Natural killer cell (primary cell): ENCODE measurements at regions not wholly inside any gene's neighbourhood (a gene's known extent, or its start where the extent isn't known, plus 50 kb on each side); places are given as distances from the start of the nearest gene placed in this dataset.

Experiments
- ATAC-seq, 3 donors: fragments of 150-1000 bp in 2 of 3; fragments of 200-7000 bp in 1 of 3; cut with Tn5 transposase; 1 replicate in 1 of 3; 2 replicates in 2 of 3; pipeline ENCODE4 v1.10.0; 2021; ENCODE audit warnings: mild to moderate bottlenecking in 2 of 3, moderate library complexity in 2 of 3
- DNase-seq, 2 donors: peaks; one replicate each; pipeline versions ENCODE4 v3.0.0 to v3.0.0-alpha.2; 2013 to 2021; ENCODE audit warnings: mixed read lengths in 1 of 2
- H3K27ac ChIP-seq: one replicate; pipeline ENCODE4 v1.5.1; 2013; ENCODE audit warnings: mild to moderate bottlenecking, low read length
- H3K27me3 ChIP-seq: one replicate; pipeline ENCODE4 v1.6.1; 2013; ENCODE audit warnings: low read length; ENCODE audit not compliant: control insufficient read depth, insufficient read depth
- H3K36me3 ChIP-seq: one replicate; pipeline ENCODE4 v1.6.1; 2013; ENCODE audit warnings: low read length; ENCODE audit not compliant: control insufficient read depth, insufficient read depth
- H3K4me1 ChIP-seq: one replicate; pipeline ENCODE4 v1.6.1; 2013; ENCODE audit warnings: low read length; ENCODE audit not compliant: control insufficient read depth, insufficient read depth
- H3K4me3 ChIP-seq: one replicate; pipeline ENCODE4 v1.5.1; 2013; ENCODE audit warnings: low read length
- H3K9me3 ChIP-seq: one replicate; pipeline ENCODE4 v1.6.1; 2013; ENCODE audit warnings: low read length; ENCODE audit not compliant: control insufficient read depth, insufficient read depth
- H3K27ac Mint-ChIP-seq, 2 donors: one replicate each; pipeline ENCODE4 v1.8.0; 2022; ENCODE audit warnings: mild to moderate bottlenecking in 2 of 2, mixed read lengths in 2 of 2, moderate library complexity in 1 of 2
- H3K27me3 Mint-ChIP-seq, 2 donors: one replicate each; pipeline ENCODE4 v1.8.0; 2022; ENCODE audit warnings: low read depth in 2 of 2, mixed read lengths in 2 of 2
- H3K36me3 Mint-ChIP-seq: one replicate; pipeline ENCODE4 v1.8.0; 2022; ENCODE audit warnings: mixed read lengths
- H3K4me1 Mint-ChIP-seq, 2 donors: one replicate each; pipeline ENCODE4 v1.8.0; 2022; ENCODE audit warnings: mixed read lengths in 2 of 2
- H3K4me3 Mint-ChIP-seq: one replicate; pipeline ENCODE4 v1.8.0; 2022; ENCODE audit warnings: mild to moderate bottlenecking, moderate library complexity, mixed read lengths
- H3K9me3 Mint-ChIP-seq, 2 donors: one replicate each; pipeline ENCODE4 v1.8.0; 2022; ENCODE audit warnings: mixed read lengths in 2 of 2
- WGBS: methylation state at CpG from one replicate; pipeline ENCODE4 v1.1.7; 2013; ENCODE audit warnings: missing lambda C conversion rate; ENCODE audit not compliant: insufficient coverage; 5-methylcytosine and 5-hydroxymethylcytosine counted together
- intact Hi-C: fragments of 100-400 bp; cut with micrococcal nuclease; formaldehyde crosslinking; loops from one replicate; pipeline ENCODE4 v1.14.2; 2022
- TF ChIP-seq, protein P1 (sequence below): fragments of 200-600 bp; IDR thresholded peaks from one replicate; pipeline ENCODE4 v1.8.0; 2022; ENCODE audit warnings: antibody characterized with exemption

DNA sequence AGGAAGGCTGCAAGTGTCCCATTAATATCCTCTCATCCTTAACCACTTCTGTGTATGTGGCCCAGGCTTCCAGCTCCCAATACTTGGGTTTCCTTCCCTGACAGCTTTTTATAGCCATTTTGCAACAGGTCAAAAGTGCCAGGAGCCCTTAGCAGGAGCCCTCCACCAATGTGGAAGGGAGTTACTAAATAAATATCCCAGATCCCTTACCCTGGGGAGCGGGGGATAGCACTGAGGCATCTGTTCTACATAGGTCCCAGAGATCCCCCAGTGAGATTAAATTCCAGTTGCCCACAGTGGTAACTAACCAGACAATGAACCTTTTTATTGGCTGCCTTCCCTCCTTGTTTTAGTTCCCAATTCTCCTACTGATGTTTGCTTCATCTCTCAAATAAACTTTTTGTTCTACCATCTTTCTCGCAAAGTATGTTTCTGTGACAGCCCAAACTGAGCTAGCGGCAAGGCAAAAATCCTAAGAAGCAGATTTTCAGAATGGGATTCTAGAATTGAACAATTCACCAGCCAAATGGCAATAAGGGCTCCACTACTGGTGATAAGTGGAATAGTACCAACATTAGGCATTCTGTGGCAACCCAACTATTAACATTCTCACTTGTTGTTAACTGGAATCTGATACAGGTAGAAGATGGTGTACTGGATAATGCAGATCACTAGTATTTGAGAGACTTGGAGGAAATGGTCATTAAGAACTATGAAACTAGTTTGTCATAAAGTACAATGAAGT is 83.9 kb upstream of the MAPRE2 start:
- ATAC-seq, result no peak

DNA sequence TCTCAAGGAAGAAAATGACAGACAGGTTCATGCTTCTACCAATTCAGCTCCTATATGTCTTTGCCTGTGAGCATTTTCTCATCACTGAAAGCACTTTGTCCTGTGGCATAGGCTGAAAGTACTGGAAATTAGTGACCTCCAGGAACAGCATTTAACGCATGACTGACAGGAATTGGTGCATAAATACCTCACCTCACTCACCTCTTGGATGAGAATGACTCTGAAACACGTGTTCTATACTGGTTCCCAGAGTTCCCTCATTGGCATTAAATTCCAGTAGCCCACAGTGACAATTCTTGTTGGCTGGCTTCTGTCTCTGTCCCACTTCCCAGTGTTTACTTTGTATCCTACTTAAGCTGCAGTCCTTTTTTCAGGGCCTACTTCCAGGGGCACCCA is 83.4 kb upstream of the MAPRE2 start:
- Mint-ChIP-seq H3K4me1 (no peaks in the 10 kb centered on the region), H3K27me3 (peaks cover 33 to 64% of the 10 kb centered on the region in 2 donors), H3K4me3 (no peak overlapping the region), H3K36me3 (no peaks in the 10 kb centered on the region), H3K27ac (no peak overlapping the region), H3K9me3 (peaks cover 0 to 2% of the 10 kb centered on the region in 2 donors)
- intact Hi-C loops, result no loop called here
- no peak for ATAC-seq
- Histone ChIP-seq H3K9me3 (no peaks in the 10 kb centered on the region), H3K4me3 (no peak overlapping the region), H3K27ac (no peak overlapping the region), H3K27me3 (no peaks in the 10 kb centered on the region), H3K36me3 (no peaks in the 10 kb centered on the region), H3K4me1 (no peaks in the 10 kb centered on the region)
- DNase-seq, result no peak
- TF ChIP-seq, protein P1, sequence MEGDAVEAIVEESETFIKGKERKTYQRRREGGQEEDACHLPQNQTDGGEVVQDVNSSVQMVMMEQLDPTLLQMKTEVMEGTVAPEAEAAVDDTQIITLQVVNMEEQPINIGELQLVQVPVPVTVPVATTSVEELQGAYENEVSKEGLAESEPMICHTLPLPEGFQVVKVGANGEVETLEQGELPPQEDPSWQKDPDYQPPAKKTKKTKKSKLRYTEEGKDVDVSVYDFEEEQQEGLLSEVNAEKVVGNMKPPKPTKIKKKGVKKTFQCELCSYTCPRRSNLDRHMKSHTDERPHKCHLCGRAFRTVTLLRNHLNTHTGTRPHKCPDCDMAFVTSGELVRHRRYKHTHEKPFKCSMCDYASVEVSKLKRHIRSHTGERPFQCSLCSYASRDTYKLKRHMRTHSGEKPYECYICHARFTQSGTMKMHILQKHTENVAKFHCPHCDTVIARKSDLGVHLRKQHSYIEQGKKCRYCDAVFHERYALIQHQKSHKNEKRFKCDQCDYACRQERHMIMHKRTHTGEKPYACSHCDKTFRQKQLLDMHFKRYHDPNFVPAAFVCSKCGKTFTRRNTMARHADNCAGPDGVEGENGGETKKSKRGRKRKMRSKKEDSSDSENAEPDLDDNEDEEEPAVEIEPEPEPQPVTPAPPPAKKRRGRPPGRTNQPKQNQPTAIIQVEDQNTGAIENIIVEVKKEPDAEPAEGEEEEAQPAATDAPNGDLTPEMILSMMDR, result no peak
- 78% methylated on average over 2 of the region's 2 CpGs for WGBS

More for the DNA sequence above, 83.9 kb upstream of the MAPRE2 start:
- no peaks in the 10 kb centered on the region for H3K4me1 Mint-ChIP-seq
- H3K9me3 ChIP-seq, result no peaks in the 10 kb centered on the region
- H3K9me3 Mint-ChIP-seq, result peaks cover 0 to 2% of the 10 kb centered on the region in 2 donors
- DNase-seq, result no peak
- no peaks in the 10 kb centered on the region for H3K4me1 ChIP-seq
- H3K27me3 ChIP-seq, result no peaks in the 10 kb centered on the region
- TF ChIP-seq, protein P1, result no peak
- 97% methylated on average over 2 of the region's 3 CpGs for WGBS
- no peak overlapping the region for H3K4me3 ChIP-seq
- no peak overlapping the region for H3K27ac ChIP-seq
- no peaks in the 10 kb centered on the region for H3K36me3 ChIP-seq
- H3K4me3 Mint-ChIP-seq, result no peak overlapping the region
- no peaks in the 10 kb centered on the region for H3K36me3 Mint-ChIP-seq
- intact Hi-C loops, result no loop called here
- peaks cover 38 to 69% of the 10 kb centered on the region in 2 donors for H3K27me3 Mint-ChIP-seq
- no peak overlapping the region for H3K27ac Mint-ChIP-seq

DNA sequence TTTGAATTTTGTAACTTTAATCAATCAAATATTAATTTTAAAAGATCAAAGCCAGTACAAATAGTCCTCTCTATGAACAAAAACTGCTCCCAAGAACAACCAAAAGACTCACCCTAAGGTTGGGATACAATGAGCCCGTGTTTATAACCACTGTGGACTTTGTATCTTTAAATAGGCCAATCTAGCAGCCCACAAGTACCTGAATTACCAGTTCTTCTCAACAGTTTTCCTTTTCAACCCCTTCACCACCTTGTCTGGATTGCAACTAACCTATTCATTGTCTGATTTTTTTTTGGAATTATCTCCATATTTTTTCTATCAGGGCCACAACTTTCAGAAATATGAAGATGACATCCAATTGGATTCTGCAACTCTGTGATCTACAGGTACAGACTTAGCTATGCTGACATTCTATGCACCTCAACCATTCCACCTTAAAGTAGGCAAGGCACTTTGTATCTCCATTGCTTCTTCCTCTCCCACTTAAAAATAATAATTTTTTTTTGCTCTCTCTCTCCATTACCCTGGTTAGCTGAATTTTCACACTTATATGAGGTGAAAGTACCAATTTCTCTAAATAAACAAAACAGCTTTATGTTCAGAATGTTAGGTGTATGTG is 81.9 kb upstream of the MAPRE2 start:
- TF ChIP-seq, protein P1, result no peak
- intact Hi-C loops, result no loop called here
- H3K4me3 ChIP-seq, result no peak overlapping the region
- DNase-seq, result no peak
- peaks cover 0 to 2% of the 10 kb centered on the region in 2 donors for H3K9me3 Mint-ChIP-seq
- ATAC-seq, result no peak
- no peaks in the 10 kb centered on the region for H3K27me3 ChIP-seq
- H3K27ac ChIP-seq, result no peak overlapping the region
- WGBS, result 85% methylated on average over 1 of the region's 1 CpG
- no peaks in the 10 kb centered on the region for H3K4me1 ChIP-seq
- H3K36me3 ChIP-seq, result no peaks in the 10 kb centered on the region
- H3K36me3 Mint-ChIP-seq, result no peaks in the 10 kb centered on the region
- H3K4me1 Mint-ChIP-seq, result no peaks in the 10 kb centered on the region
- no peaks in the 10 kb centered on the region for H3K9me3 ChIP-seq
- no peak overlapping the region for H3K27ac Mint-ChIP-seq
- H3K4me3 Mint-ChIP-seq, result no peak overlapping the region
- peaks cover 32 to 59% of the 10 kb centered on the region in 2 donors for H3K27me3 Mint-ChIP-seq
